ENCODE measurements at regions not wholly inside any gene's neighbourhood (a gene's known extent, or its start where the extent isn't known, plus 50 kb on each side); places are given as distances from the start of the nearest gene placed in this dataset.

DNA sequence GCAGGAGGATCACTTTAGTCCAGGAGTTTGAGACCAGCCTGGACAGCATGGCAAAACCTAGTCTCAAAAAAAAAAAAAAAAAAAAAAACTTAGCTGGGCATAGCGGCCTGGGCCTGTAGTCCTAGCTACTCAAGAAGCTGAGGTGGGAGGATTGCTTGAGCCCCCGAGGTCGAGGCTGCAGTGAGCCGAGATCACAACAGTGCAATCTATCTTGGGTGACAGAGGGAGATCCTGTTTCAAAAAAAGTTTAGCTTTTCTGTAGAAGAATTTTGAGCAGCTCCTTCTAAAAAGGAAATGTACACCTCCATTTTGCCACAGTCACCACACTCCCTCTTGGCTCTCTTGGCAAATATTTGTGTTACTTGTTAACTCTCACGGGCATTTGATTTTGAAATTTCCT lies 505.8 kb downstream of the DOK5 start:
- TF ChIP-seq, protein P1, sequence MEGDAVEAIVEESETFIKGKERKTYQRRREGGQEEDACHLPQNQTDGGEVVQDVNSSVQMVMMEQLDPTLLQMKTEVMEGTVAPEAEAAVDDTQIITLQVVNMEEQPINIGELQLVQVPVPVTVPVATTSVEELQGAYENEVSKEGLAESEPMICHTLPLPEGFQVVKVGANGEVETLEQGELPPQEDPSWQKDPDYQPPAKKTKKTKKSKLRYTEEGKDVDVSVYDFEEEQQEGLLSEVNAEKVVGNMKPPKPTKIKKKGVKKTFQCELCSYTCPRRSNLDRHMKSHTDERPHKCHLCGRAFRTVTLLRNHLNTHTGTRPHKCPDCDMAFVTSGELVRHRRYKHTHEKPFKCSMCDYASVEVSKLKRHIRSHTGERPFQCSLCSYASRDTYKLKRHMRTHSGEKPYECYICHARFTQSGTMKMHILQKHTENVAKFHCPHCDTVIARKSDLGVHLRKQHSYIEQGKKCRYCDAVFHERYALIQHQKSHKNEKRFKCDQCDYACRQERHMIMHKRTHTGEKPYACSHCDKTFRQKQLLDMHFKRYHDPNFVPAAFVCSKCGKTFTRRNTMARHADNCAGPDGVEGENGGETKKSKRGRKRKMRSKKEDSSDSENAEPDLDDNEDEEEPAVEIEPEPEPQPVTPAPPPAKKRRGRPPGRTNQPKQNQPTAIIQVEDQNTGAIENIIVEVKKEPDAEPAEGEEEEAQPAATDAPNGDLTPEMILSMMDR (IDR thresholded peaks at IDR 0.05; ENCODE audit: low read depth, low read length), result no peak
- no peak for TF ChIP-seq POLR2A (IDR thresholded peaks at IDR 0.05; ENCODE audit: extremely low read depth, insufficient read length)
- TF ChIP-seq, protein P2, sequence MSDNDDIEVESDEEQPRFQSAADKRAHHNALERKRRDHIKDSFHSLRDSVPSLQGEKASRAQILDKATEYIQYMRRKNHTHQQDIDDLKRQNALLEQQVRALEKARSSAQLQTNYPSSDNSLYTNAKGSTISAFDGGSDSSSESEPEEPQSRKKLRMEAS (IDR thresholded peaks at IDR 0.05; ENCODE audit: low read depth, low read length), result no peak
